GM10248 (cell line): ENCODE measurements at regions not wholly inside any gene's neighbourhood (a gene's known extent, or its start where the extent isn't known, plus 50 kb on each side); places are given as distances from the start of the nearest gene placed in this dataset.

Experiments
- CTCF ChIA-PET: fragments of 300-600 bp; sonication (Branson Sonifier 250); formaldehyde crosslinking; extraction: SDS; loops from one replicate; lab custom pipeline; 2021; ENCODE audit warnings: antibody characterized with exemption; lab: Yijun Ruan, JAX
- POLR2A ChIA-PET: fragments of 350-650 bp; sonication (Branson Sonifier 250); formaldehyde crosslinking; extraction: SDS; loops from one replicate; lab custom pipeline; 2020; ENCODE audit warnings: antibody characterized with exemption; lab: Yijun Ruan, JAX
- DNase-seq: peaks from one replicate; pipeline ENCODE4 v3.0.0; 2012; ENCODE audit errors: extremely low spot score
- TF ChIP-seq, protein P1 (sequence below): IDR thresholded peaks from 2 replicates; pipeline ENCODE4 v1.5.1; 2012; ENCODE audit warnings: mild to moderate bottlenecking, low read depth; ENCODE audit errors: extremely low read depth, missing control alignments, control extremely low read depth

DNA sequence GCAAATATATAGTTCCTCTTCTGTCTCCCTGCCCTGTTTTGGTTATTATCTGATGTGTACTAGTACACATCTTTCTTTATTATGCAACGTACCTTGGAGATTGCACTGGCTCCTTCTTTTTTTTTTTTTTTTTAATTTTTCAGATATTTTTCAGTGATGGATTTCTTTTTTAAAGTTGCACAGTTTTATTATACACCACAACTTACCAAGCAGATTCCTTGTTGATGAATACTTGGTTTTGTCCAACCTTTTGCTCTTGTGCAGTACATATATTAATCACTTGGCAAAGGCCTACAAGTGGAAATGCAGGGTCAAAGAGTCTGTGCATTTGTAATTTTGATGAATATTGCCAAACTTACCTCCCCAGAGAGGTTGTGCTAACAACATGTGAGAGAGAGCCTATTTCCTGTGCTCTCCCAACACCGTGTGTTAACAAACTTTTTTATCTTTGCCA, 50.1 kb upstream of the RNF24 start:
- POLR2A ChIA-PET: no interaction called here

More for the DNA sequence above, 50.1 kb upstream of the RNF24 start:
- TF ChIP-seq, protein P1, sequence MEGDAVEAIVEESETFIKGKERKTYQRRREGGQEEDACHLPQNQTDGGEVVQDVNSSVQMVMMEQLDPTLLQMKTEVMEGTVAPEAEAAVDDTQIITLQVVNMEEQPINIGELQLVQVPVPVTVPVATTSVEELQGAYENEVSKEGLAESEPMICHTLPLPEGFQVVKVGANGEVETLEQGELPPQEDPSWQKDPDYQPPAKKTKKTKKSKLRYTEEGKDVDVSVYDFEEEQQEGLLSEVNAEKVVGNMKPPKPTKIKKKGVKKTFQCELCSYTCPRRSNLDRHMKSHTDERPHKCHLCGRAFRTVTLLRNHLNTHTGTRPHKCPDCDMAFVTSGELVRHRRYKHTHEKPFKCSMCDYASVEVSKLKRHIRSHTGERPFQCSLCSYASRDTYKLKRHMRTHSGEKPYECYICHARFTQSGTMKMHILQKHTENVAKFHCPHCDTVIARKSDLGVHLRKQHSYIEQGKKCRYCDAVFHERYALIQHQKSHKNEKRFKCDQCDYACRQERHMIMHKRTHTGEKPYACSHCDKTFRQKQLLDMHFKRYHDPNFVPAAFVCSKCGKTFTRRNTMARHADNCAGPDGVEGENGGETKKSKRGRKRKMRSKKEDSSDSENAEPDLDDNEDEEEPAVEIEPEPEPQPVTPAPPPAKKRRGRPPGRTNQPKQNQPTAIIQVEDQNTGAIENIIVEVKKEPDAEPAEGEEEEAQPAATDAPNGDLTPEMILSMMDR: no peak
- DNase-seq: no peak
- CTCF ChIA-PET: interaction anchor here (9.8 kb wide), 1 partner anchor 18 kb away, joined by 107 read pairs; no protein-coding TSS in a partner anchor
